Stimulated activated CD4-positive, alpha-beta T cell treated with anti-CD3 and anti-CD28 coated beads, TNF-alpha, amount 100 ng/mL, for 4 hours (primary cell): ENCODE measurements at regions not wholly inside any gene's neighbourhood (a gene's known extent, or its start where the extent isn't known, plus 50 kb on each side); places are given as distances from the start of the nearest gene placed in this dataset.

Experiments
- DNase-seq, 3 experiments: peaks; one replicate each; pipeline ENCODE4 v3.0.0-alpha.2; 2020; ENCODE audit warnings: low read depth in 3 of 3

DNA sequence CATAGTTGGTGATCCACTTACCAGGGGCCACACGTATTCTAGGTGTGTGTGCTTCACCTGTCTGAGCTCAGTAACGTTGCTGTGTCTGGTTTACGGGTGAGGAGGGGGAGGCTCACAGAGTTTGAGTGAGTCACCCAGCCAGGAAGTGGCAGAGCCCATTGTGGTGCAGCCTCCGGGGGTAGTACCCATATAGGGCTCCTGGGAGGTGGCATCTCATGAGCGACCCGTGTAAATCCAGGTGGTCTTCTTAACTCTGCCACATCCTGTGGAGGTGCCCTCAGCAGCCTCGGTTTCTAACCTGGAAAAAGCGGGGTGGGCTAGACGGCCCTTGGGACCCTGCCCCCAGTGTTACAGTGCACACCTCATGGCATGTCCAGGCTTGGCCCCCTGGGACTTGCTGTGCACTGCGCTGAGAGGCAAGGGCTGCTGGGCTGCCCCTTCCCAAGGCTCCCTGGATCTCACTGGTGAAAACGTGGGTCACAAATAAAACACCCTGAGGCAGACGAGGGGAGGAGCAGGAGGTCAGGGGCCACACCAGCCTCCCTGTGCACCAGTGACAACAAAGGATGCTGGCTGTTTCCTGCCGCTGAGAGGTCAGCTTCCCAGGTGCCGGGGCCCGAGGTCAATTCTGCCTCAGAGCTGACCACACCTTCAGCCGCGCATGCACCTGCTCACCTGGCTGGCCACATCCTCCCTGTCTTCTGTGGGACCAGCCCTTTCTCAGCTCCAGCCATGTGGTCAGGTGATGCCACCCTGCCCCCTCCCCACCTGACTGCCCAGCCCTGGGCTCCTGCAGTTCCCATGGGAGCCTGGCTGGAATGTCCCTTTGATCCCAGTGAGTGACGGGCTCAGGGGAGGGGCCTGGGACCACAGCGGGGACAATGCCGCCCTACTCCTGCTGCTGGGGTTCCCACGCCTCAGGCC, 305.1 kb downstream of the CTTN start:
- no peak for DNase-seq

DNA sequence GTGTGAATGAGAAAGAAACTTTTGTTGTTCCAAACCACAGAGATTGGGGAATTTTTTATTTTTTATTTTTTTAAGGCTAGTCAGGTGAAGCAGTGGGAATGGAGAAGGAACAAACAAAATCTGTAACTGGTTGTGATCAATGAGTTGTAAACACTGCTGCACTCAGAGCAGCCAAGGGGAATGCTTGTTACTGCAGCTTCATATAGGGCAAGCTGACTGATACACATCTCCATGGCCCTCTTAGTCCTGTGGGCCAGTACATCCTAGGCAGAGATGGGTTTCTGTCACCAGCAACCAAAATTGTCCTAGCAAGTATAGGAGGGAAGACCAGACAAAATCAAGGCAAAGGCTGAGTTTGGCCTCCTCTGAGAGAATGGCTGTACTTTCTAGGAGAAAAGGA, 306.8 kb downstream of the CTTN start:
- no peak for DNase-seq

DNA sequence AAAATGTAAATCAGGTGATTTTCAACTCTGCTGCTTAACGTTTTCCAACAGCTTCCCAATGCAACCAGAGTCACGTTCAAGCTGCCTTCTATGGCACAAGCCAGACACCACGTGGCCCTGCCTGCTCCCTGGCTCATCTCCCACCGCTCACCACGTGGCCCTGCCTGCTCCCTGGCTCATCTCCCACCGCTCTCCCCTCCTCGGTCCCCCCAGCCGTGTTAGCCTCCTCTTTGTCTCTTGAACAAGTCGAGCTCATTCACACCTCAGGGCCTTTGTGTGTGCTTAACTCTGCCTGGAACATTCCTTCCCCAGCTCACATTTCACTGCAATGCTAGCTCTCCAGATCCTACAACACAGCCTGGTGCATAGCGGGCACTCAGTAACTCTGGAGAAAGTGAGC, 307.6 kb downstream of the CTTN start:
- no peak for DNase-seq

DNA sequence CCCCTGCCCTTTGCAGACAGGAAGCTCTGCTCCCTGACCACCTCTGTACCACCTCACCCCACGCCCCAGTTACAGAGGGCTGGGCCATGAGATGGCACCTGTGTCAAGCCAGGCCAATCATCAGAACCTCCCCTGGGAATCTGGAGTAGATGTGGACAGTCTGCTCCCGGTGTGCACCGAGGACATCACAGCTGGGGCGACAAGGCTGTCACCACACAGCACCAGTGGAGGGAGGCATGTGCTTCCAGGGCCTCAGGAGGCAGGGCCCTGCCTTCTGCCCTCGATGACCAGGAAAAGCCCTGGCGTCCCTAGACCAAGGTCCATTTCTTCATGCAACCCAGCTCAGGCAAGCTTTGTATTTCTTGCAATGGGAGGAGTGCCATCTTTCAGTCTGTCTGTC, 309.5 kb downstream of the CTTN start:
- DNase-seq, result no peak

DNA sequence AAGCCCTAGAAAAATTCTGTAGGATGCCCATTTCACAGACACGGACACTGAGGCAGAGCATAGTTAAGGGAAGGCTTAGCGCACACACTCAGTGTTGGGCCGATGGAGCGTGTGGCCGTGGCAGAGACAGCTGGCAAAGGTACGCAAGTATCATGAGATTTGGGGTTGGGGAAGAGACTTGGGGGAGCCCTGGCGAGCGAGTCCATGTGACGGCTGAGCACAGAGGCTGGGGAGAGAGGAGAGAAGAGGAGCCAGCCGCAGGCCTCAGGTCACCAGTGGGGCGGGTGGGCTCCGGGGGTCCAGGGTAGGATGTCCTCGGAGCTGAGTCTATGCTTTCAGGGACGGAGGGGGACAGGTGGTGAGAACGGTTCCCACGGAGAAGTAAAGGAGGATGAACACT, 311.3 kb downstream of the CTTN start:
- no peak for DNase-seq

DNA sequence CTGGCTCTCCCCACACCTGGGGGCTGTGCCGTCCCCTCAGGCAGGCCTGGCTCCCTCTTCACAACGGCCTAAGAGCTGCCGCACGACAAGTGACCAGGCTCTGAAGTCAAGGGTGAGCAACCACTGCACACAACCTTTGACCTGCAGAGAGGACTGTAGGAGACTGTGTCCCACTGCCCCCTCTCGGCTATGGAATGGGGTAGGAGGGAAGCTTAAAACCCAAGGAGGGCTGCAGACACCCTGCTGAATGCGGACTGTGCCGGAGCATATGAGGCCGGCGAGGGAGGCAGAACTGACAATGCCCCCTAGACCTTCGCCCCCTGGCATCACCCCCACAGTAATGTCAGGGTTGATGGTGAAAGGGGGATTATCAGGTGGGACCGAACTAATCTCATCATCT, 311.9 kb downstream of the CTTN start:
- DNase-seq, result no peak

DNA sequence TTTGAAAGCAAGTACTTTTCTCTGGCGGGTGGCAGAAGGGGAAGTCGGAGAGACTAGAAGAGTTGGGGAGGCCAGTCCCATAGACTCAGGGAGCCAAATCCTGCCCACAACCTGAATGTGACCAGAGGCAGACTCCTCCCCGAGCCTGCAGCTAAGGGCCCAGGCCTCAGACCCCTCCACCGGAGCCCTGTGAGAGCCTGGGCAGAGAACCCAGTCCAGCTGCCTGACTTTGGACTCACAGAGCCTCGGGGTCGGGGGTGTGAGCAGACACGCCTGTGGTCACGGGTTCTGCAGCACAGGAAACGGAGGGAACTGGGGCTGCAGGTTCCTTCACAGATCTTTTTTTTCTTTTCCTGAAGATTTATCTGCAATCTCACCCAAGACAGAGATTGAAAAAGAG, 312.3 kb downstream of the CTTN start:
- DNase-seq, result no peak

DNA sequence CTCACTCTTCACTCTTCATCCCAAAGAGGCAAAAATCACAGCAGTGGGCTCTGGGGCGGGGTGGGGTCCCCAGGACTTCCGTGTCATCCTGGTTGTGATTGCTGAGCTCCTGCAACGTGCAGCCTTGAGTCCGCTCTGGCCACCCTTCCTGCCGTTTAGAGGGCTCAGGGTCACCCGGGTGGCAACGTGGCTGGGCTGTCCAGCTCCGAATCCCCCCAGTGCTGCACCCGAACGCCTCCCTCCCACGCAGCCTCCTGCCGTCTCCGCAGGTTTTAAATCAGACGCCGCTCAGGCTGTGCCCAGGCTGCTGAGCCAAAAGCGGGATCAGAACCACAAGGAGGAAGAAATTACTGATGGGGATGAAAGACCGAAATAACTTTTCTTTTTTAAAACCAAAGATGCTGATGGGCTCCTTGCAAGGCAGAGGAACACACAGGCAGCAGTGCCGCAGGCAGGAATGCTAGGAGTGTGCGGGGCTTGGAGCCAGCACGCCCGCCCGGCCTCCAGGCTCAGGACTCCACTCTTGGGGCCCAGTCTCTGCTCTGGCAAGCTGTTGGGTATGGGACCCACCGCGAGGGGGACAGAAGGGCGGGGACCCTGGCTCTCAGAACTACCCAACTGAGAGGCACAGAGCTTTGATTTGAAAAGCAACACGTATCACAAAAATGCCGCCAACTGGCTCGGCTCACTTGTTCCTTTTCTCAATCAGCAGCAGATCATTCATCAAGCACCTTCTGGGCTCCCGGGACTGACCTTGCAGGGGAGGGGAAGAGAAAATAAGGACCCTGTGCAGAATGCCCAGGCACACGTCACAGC, 313.0 kb downstream of the CTTN start:
- DNase-seq, result no peak

DNA sequence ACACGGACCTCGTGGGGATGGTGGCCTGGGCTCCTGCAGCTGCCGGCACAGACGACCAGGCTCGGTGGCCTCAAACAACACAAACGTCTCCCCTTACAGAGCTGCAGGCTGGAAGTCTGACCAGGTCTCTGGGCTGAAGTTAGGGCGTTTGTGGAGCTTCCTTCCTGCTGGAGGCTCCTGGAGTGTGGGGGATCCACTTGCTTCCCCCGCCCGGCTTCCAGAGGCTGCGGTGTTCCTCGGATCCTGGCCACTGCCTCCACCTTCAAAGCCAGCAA, 313.5 kb downstream of the CTTN start:
- no peak for DNase-seq

DNA sequence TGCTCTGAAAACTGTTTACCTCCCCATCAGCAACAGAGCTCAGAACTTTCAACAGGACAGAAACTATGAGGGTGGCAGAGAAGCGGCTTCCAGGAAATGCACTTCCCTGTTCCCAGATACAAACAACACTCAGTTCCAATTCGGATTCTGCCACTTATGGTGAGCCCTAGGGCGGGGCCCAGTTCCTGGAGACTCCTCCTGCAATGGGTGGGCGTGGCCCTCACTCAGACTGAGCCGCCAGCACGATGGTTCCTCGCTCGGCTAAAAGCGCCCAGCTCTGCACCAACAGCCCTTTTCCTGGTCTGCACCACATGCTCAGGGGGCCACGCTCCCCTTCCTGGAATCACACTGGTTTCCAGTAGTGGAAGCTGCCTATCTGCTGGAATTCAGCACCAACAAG, 314.1 kb downstream of the CTTN start:
- DNase-seq, result no peak

DNA sequence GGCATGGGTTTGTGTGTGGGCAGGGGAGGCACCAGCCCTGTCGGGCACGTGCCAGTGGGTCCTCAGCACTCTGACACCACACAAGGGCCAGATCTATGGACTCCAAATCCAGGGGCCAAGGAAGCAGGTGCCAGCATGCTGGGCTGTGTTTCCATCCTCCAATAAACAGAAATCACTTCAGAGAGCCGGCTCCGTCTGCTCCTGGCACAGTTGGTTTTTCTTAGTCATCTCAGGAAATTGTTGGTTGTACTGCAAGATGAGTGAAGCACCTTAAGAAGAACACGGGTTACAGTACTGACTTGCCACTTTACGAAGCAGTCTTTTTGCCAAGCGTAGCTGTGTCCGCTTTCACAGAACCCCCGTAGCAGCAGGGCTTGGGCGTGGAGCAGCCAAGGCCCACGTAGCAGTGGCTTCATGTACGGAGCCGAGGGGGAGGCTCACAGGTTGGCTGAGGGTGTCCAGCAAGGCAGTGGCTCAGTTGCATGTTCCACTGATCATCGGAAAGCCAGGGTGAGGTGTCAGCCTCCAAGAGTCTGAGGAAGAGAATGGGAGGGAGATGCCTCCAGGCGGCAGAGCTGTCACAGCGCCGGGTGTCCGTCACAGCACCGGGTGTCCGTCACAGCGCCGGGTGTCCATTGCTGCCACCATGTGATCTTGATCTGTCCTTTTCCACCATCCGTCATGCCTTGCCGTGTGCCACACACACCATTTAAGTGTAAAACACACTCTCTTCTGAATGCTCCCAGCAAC, 314.9 kb downstream of the CTTN start:
- DNase-seq, result no peak

DNA sequence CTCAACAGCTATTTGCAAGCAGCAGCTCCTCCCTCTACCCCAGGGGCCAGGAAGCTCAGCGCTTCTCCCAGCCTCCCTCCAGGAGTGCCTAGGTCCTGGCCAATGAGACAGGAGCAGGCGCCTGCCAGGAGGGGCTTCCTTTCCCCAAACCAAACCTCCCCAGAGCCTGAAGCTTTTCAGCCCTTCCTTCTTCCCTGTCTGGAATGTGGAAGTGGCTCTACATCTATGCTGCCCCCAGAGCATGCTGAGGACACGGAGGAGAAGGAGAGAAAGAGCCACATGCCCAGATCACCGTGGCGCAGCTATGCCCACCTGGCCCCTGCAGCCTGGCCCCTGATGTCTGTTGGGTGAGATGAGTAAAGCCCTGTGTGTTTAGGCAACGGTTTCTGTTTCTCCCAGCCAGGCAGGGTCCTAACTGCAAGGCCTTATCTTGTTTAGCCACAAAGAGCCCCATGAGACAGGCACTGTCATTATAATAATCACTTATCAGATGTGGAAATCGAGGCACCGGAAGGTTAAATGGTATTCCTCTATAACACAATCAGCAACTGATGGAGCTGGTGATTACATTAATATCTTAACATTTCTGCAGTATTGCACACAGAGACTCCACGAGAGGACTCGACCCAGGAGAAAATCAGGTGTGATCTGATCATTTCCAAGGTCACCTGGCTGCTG, 315.8 kb downstream of the CTTN start:
- DNase-seq, result no peak

DNA sequence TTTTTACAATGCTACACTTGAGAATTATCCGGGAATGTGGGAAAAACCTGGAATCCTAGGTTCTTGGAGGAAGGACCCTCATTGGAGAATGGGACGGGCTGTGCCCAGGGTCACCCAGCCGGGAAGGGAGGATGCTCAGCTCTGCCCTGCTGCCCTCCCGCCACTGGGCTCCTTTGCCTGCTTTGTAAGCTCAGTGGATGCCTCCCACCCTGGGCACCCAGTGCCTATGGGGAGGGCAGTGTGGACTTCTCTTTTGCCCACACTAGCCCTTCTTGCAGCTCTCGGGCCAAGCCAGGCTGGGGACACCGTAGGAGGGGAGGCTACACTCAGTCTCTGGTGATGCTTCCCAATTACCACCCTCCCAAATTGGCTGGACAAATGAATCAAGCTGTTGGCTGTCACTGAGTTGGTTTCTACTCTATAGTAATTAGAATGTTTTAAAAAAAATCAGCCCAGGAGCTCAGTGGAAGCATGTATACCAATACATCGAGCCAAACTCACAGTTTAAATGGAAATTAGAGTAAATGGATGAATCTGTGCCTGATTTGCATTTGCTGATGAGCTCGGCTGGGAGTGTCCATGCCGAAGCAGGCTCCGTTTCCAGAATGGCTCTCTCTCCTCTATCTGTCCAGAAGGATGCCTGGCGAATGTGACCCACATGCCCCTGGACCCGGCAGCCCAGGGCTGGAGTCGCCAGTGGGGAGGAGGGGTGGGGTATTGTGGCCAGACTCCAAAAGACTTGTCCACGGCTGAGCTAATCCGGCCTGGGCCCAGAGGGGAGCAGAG, 317.0 kb downstream of the CTTN start:
- no peak for DNase-seq

DNA sequence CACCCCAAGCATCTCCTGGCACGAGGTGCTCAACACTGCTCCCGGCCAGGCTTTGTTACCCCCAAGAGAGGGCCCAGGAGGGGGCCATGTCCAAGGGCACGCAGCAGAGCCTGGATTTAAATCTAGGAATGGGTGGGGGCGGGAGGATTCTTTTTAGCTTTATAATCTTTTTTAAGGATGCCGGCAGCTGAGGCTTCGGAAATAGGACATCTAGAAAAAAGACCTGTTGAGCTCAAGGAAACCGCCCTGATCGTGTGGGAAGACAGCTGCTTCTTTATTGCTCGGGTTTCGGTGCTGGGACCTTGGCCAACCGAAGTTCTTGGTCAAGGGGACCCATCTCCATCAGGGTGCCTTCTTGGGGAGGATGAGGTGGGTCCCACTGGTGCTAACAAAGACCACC, 317.9 kb downstream of the CTTN start:
- no peak for DNase-seq

DNA sequence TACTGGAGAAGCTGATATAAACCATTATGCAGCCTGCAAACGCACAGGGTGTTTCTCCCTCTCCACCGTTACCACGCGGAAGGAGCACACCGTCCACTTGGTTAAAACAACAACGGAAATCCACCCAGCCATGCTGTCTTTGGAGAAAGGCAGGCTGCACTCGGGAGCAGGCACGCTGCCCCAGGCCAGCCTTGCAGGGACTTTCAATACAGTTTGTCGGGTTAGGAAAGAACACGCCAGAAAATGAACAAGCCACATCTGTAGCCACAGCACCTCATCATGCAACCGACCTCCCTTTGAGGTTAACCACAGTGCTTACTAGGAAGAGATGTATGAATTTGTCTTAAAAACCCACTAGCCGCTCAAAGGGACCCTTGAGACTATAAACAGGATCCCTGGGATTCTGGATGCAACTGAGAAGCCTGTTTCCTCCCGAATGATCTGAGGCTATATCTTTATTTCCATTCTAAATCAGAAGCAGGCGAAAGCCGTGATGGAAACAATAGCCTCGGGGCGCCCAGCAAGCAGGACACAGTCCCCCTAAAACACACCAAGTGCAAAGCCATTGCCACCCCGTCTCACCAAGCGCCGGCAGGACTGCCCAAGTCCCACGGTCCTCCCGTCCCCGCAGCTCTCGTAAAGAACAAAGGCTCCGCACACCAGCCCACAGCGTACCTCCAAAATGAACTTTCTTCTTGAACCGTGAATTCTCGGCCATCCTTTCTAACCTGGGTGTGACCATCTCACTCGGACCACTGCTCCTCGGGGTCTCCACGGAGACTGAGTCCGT, 318.9 kb downstream of the CTTN start:
- no peak for DNase-seq

DNA sequence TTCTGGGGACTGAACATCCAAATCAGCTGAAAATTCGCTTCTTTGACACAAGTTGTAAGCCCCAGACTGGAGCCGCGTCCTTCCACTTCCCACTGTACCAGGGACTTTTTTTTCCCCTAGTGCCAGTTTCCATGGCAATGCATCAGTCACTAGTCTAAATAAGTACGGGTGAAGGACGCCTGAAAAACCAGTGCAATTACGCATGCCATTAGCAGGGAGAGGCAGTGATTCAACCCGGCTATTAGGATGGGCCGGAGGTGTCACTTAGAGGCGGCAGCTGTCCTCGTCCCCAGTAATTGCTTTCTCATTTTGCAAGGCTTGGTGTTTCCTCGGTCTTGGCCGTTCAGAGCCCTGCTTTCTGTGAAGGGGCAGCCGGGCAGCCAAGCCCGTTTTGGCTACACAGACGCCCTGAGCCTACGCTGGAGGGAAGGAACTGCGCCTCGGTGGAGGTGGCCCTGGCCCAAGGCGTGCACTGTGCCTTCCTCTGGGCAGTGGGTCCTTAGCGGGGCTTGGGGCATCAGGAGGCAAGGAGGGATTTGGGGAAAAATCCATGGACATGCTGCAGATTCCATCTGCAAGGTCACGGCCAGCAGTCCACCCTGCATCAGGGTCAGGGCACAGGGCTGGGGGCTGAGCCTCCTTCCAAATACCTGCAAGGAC, 319.7 kb downstream of the CTTN start:
- no peak for DNase-seq

DNA sequence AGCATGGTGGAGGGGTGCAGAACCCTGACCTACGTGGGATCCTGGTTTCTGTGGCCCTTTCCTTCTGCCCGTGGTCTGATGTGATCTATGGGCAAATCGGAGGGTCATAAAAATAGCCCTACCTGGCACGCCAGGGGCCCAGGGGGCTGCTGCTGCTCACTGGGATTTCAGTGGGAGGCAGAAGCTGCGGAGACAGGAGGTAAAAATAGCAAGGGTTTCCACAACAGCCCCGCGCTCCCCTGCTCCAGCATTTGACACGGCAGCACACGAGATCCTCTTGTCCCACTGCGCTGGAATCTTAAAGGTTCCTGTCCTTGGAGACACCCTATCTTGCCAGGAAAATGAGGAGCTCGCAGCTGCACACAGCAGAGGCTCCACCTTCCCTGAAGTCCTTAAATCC, 321.2 kb downstream of the CTTN start:
- no peak for DNase-seq

DNA sequence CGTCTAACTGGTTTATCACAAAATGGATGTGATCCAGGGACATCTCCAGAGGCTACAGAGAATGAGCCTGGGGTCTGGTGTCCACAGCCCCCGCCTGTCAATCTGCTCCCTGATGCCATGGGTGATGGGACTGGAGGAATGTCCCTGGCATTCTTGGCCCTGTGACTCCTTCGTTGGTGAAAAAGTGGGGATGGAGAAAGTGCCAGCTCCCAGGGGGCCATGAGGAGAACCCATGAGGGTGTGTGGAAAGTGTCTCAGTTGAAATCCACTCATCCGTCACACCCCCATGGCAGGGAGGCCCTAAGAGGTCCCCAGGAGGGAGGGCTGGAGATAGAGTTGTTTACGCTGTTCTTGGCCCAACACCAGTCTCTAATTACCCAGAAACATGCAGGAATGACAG, 322.0 kb downstream of the CTTN start:
- no peak for DNase-seq

DNA sequence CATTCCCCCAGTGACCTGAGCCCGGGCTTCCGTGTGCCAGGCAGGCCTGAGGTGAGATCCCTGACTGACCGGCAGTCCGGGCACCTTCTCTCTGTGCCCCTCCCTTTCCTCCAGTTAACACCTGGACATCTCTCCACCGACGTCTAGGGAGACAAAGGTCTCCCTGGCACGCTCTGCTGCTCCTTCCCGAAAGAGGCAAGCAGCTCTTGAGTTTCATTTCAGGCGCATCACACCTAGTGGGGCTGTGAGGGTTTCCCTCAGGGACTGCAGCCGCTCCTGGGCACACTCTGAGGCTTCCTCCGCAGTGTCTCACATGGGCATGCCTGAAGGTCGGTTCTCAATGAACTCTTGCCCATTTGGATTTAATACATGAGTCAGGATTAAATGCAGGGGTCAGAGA, 322.7 kb downstream of the CTTN start:
- no peak for DNase-seq

DNA sequence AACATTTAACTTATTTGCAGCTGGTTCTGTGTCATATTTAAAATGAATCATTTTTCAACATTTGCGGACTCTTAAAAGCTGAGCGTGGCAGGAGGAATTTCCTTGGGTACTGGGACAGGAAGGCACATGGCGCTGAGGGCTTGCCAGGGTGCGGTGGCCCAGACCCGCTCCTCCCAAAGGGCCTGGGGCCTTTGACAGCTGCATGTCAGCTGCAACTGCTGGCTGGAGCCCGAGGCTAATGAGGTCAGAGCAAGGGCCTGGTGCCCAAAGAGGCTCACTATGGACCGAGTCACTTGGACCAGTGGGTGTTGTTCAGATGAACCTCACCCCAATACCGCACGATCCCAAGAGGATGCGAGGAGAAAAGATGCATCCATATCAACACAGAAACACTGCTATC, 326.9 kb downstream of the CTTN start:
- DNase-seq, result no peak
